OCI-LY1 (cell line): ENCODE measurements at regions not wholly inside any gene's neighbourhood (a gene's known extent, or its start where the extent isn't known, plus 50 kb on each side); places are given as distances from the start of the nearest gene placed in this dataset.

Experiments
- H2AFZ ChIP-seq: fragments of 200-600 bp; sonication (generic), shearing (Covaris generic); 2 replicates; pipeline ENCODE4 v1.6.0; 2014; ENCODE audit warnings: antibody characterized with exemption, mild to moderate bottlenecking, low read length
- H3F3A ChIP-seq: fragments of 200-600 bp; sonication (generic), shearing (Covaris generic); 2 replicates; pipeline ENCODE4 v1.6.0; 2014; ENCODE audit warnings: mild to moderate bottlenecking, antibody characterized with exemption, low read length, moderate library complexity; ENCODE audit not compliant: insufficient read depth
- H3K27ac ChIP-seq: fragments of 200-600 bp; sonication (generic); 2 replicates; pipeline ENCODE4 v1.5.1; 2014; ENCODE audit warnings: low read length, mixed run types, mild to moderate bottlenecking, low read depth; ENCODE audit not compliant: poor library complexity, severe bottlenecking
- H3K27me3 ChIP-seq: fragments of 200-600 bp; sonication (generic); 2 replicates; pipeline ENCODE4 v1.6.0; 2014; ENCODE audit warnings: antibody characterized with exemption, mild to moderate bottlenecking, low read length, moderate library complexity; ENCODE audit not compliant: insufficient read depth
- H3K36me3 ChIP-seq: fragments of 200-600 bp; sonication (generic); 2 replicates; pipeline ENCODE4 v1.6.1; 2014; ENCODE audit warnings: mild to moderate bottlenecking, antibody characterized with exemption, low read length, moderate library complexity, mixed read lengths; ENCODE audit not compliant: insufficient read depth
- H3K4me1 ChIP-seq: fragments of 200-600 bp; sonication (generic); 2 replicates; pipeline ENCODE4 v1.5.1; 2014; ENCODE audit warnings: mild to moderate bottlenecking, low read length, moderate library complexity; ENCODE audit not compliant: insufficient read depth, severe bottlenecking
- H3K4me2 ChIP-seq: fragments of 200-600 bp; sonication (generic), shearing (Covaris generic); 2 replicates; pipeline ENCODE4 v1.6.1; 2014; ENCODE audit warnings: low read length
- H3K4me3 ChIP-seq: fragments of 200-600 bp; sonication (generic); 2 replicates; pipeline ENCODE4 v1.5.1; 2014; ENCODE audit warnings: low read length, low read depth, mild to moderate bottlenecking, mixed read lengths; ENCODE audit not compliant: poor library complexity, severe bottlenecking
- H3K79me2 ChIP-seq: fragments of 200-600 bp; shearing (Covaris generic); 2 replicates; pipeline ENCODE4 v1.6.1; 2016; ENCODE audit warnings: mixed run types, low read length, mixed read lengths; ENCODE audit not compliant: insufficient read depth
- H3K9ac ChIP-seq: fragments of 200-600 bp; sonication (generic), shearing (Covaris generic); 2 replicates; pipeline ENCODE4 v1.6.1; 2014; ENCODE audit warnings: mild to moderate bottlenecking, low read length, mixed read lengths
- H3K9me2 ChIP-seq: fragments of 200-600 bp; sonication (generic), shearing (Covaris generic); 2 replicates; pipeline ENCODE4 v1.6.1; 2014; ENCODE audit warnings: low read depth, mild to moderate bottlenecking, low read length, mixed read lengths
- H3K9me3 ChIP-seq: fragments of 200-600 bp; shearing (Covaris generic); 2 replicates; pipeline ENCODE4 v1.6.1; 2014; ENCODE audit warnings: low read length, mixed read lengths
- H4K20me1 ChIP-seq: fragments of 200-600 bp; sonication (generic), shearing (Covaris generic); 2 replicates; pipeline ENCODE4 v1.6.0; 2016; ENCODE audit warnings: mild to moderate bottlenecking, low read length; ENCODE audit not compliant: insufficient read depth
- EZH2 ChIP-seq: fragments of 200-600 bp; sonication (generic), shearing (Covaris generic); IDR thresholded peaks from 2 replicates; pipeline ENCODE4 v1.8.0; 2017; ENCODE audit warnings: borderline replicate concordance, mixed run types, mild to moderate bottlenecking, antibody characterized with exemption, low read length, moderate library complexity, mixed read lengths
- TF ChIP-seq, protein P1 (sequence below): fragments of 200-600 bp; sonication (generic), shearing (Covaris generic); IDR thresholded peaks from 2 replicates; pipeline ENCODE4 v1.5.1; 2017; ENCODE audit warnings: mild to moderate bottlenecking, antibody characterized with exemption, low read length, moderate library complexity, mixed read lengths

DNA sequence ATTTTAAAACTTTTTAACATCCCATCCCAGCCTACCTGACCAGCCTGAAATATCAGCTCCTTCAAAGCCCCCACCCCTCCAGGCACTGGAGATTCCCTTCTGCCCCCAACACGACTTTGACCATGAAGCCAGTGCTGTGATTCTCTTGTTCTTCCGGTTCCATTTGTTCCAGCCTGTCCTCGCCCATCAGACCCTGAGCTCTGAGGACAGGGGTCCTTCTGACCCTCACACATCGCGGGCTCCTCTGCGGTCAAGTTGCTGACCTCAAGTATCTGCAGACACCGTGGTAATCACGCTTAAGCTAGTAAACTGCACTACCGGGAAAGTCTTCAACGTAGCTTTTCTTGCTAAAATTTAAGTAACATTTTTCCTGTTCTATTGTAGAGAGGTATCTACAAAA, 282.2 kb upstream of the SALL3 start:
- Histone ChIP-seq H3K79me2 (no peaks in the 10 kb centered on the region), H3K27ac (no peak overlapping the region), H3K36me3 (no peaks in the 10 kb centered on the region), H3K9me3 (no peaks in the 10 kb centered on the region), H3K27me3 (no peaks in the 10 kb centered on the region), H3F3A (no peaks in the 10 kb centered on the region), H3K4me3 (no peak overlapping the region), H4K20me1 (no peaks in the 10 kb centered on the region), H3K4me2 (no peak overlapping the region), H3K9me2 (no peaks in the 10 kb centered on the region), H3K4me1 (no peaks in the 10 kb centered on the region), H2AFZ (no peak overlapping the region), H3K9ac (no peak overlapping the region)
- TF ChIP-seq, protein P1, sequence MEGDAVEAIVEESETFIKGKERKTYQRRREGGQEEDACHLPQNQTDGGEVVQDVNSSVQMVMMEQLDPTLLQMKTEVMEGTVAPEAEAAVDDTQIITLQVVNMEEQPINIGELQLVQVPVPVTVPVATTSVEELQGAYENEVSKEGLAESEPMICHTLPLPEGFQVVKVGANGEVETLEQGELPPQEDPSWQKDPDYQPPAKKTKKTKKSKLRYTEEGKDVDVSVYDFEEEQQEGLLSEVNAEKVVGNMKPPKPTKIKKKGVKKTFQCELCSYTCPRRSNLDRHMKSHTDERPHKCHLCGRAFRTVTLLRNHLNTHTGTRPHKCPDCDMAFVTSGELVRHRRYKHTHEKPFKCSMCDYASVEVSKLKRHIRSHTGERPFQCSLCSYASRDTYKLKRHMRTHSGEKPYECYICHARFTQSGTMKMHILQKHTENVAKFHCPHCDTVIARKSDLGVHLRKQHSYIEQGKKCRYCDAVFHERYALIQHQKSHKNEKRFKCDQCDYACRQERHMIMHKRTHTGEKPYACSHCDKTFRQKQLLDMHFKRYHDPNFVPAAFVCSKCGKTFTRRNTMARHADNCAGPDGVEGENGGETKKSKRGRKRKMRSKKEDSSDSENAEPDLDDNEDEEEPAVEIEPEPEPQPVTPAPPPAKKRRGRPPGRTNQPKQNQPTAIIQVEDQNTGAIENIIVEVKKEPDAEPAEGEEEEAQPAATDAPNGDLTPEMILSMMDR = no peak
- TF ChIP-seq EZH2 = no peak

DNA sequence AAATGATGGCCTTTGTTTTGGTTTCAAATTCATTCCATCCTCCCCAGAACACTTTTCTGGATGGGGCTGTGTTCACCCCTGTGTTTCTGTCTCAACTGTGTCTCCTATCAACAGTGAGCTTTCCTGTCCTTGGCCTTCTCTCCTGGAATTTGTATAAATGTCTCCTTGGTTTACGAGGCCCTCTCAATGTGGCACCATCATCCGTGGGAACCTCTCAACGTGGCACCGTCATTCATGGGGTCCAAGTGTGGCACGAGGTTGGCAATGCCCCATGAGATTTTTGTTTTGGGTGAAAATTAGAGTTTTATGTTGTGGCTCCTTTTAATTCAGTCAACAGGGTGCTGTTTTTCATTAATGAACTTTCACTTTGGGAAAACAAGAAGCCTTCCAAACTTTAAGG, 280.7 kb upstream of the SALL3 start:
- no peak overlapping the region for H3K9ac ChIP-seq
- TF ChIP-seq, protein P1 = no peak
- TF ChIP-seq EZH2 = no peak
- H3K79me2 ChIP-seq = no peaks in the 10 kb centered on the region
- no peaks in the 10 kb centered on the region; the same call in 1 of the 2 replicates for H3K27me3 ChIP-seq
- H3K36me3 ChIP-seq = no peaks in the 10 kb centered on the region
- H3F3A ChIP-seq = no peaks in the 10 kb centered on the region
- no peak overlapping the region for H2AFZ ChIP-seq
- no peak overlapping the region for H3K4me2 ChIP-seq
- H3K4me1 ChIP-seq = no peaks in the 10 kb centered on the region
- H3K27ac ChIP-seq = no peak overlapping the region
- H3K9me2 ChIP-seq = no peaks in the 10 kb centered on the region
- no peak overlapping the region for H3K4me3 ChIP-seq
- no peaks in the 10 kb centered on the region for H4K20me1 ChIP-seq
- H3K9me3 ChIP-seq = no peaks in the 10 kb centered on the region

DNA sequence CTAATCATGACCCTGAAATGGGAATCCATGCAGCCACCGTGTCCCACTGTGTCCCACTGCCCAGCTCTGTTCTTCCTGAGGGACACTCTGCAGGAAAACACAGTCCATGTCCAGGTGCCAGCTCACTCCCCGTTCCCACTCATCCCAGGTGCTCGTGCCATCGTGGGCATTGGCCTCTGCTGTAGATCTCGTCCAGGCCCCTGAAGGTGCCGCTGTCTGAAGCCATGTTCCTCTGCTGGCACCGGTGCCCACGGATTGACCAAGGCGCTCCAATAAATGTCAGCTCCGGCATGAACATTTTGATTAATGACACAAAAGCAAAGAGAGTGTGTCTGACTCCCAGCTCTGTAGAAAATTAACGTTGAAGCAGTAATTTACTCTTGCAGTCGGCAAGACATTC, 280.1 kb upstream of the SALL3 start:
- no peak overlapping the region for H2AFZ ChIP-seq
- no peaks in the 10 kb centered on the region; the same call in 1 of the 2 replicates for H3K27me3 ChIP-seq
- no peaks in the 10 kb centered on the region for H3K79me2 ChIP-seq
- no peak overlapping the region for H3K4me2 ChIP-seq
- no peak overlapping the region for H3K4me3 ChIP-seq
- no peaks in the 10 kb centered on the region for H4K20me1 ChIP-seq
- H3F3A ChIP-seq = no peaks in the 10 kb centered on the region
- no peaks in the 10 kb centered on the region for H3K9me2 ChIP-seq
- no peaks in the 10 kb centered on the region for H3K36me3 ChIP-seq
- H3K9me3 ChIP-seq = no peaks in the 10 kb centered on the region
- H3K4me1 ChIP-seq = no peaks in the 10 kb centered on the region
- no peak overlapping the region for H3K27ac ChIP-seq
- no peak overlapping the region for H3K9ac ChIP-seq
- no peak for TF ChIP-seq EZH2
- TF ChIP-seq, protein P1 = no peak
